ENCODE measurements at regions not wholly inside any gene's neighbourhood (a gene's known extent, or its start where the extent isn't known, plus 50 kb on each side); places are given as distances from the start of the nearest gene placed in this dataset.
"Not testable (repeated sequence)": the region's sequence is repeated elsewhere in the genome, so short reads cannot be mapped to it uniquely, and the experiment has no call there.

DNA sequence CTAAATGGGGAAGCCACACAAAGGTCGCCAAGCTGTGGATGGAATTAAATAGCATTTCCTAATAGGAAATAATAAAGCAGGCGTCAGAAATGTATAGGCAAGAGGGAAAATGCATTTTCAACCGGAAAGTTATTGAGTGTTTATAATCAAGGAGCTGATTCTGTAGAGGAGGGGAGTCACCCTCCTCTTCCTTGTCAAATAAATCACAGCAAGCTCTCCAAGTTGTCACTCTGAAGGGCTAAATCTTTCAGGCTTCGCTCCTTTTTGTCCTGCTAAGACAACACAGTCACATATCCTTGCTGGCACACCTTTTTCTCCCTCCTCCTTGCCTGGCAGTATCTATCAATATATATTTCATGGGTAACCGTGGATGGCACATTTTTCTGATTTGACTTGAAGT lies 338.4 kb downstream of the SATB1 start:
- FAIRE-seq (no peak), DNase-seq (ENCODE audit: insufficient read length) (no peak)
- TF ChIP-seq POLR2AphosphoS5 (IDR thresholded peaks at IDR 0.05; ENCODE audit: low read depth, low read length): no peak
- no peak for TF ChIP-seq POLR2A (IDR thresholded peaks at IDR 0.05; ENCODE audit: low read depth, low read length)
- TF ChIP-seq TAF1 (IDR thresholded peaks at IDR 0.05; ENCODE audit: borderline replicate concordance, low read depth, low read length): no peak

GRCh38 chr3:18086078-18086477 lies 339.1 kb downstream of the SATB1 start:
- no peak for FAIRE-seq
- no peak for TF ChIP-seq POLR2AphosphoS5 (IDR thresholded peaks at IDR 0.05; ENCODE audit: low read depth, low read length)
- DNase-seq (ENCODE audit: insufficient read length): no peak

DNA sequence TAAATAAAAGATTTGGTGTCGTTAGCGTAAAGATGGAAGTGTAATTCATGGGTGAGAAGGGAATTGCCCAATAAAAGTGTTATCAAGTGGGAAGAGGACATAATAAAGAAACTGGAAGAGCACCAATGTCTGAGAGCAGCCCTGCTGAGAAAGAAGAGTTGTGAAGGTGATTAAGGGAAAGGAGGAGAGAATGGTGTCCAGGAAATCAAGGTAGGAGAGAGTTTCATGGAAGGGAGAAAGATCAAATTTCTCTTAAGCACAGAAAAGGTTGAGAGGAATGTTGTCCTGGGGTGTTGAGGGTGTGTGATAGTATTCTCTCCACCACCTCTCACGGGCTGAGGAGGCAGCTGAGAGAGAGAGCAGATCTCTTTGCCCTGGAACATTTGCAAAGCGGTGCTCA lies 339.7 kb downstream of the SATB1 start:
- FAIRE-seq: no peak
- DNase-seq (ENCODE audit: insufficient read length): no peak
- TF ChIP-seq POLR2AphosphoS5 (IDR thresholded peaks at IDR 0.05; ENCODE audit: low read depth, low read length) (no peak), POLR2A (IDR thresholded peaks at IDR 0.05; ENCODE audit: low read depth, low read length) (no peak), TAF1 (IDR thresholded peaks at IDR 0.05; ENCODE audit: borderline replicate concordance, low read depth, low read length) (no peak)

GRCh38 chr3:18083273-18083590 lies 340.8 kb upstream of the TBC1D5 start:
- not testable (repeated sequence) for DNase-seq (ENCODE audit: insufficient read length); FAIRE-seq

DNA sequence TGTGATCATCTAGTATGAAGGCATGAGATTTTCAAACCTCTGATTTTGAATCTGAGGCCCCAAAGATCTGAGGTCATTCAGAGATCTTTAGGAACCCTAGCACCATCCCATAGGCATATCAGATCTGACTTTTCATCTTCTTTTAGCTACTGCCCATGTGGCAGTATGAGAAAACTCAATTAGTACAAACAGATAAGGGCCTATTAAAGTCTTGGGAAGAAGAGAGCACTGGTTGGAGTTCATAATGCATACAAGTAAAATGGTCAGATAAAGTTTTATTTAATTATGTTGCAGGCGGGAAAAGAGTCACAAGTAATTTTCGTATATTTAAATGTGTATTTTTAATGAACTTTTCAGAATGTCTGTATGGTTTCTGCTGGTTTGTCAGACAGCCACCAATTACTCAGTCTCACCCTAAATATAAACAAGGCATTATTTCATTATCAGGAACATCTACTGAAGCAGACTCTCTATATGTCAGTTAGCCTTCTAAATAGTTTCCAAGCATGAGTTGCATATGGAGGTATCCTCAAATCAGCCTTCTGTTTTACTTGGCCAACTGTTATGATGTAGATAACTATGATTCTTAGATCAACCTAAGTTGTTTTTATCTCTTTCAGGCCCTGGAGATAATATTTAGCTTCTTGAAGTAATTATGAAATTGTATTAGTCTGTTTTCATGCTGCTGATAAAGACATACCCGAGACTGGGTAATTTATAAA lies 340.3 kb upstream of the TBC1D5 start:
- FAIRE-seq (no peak), DNase-seq (ENCODE audit: insufficient read length) (no peak)
- TF ChIP-seq POLR2AphosphoS5 (IDR thresholded peaks at IDR 0.05; ENCODE audit: low read depth, low read length) (no peak), TAF1 (IDR thresholded peaks at IDR 0.05; ENCODE audit: borderline replicate concordance, low read depth, low read length) (no peak), POLR2A (IDR thresholded peaks at IDR 0.05; ENCODE audit: low read depth, low read length) (no peak)

GRCh38 chr3:18080198-18080689 lies 337.8 kb upstream of the TBC1D5 start:
- DNase-seq (ENCODE audit: insufficient read length) (no peak), FAIRE-seq (no peak)
- TF ChIP-seq POLR2A (IDR thresholded peaks at IDR 0.05; ENCODE audit: low read depth, low read length) (no peak), POLR2AphosphoS5 (IDR thresholded peaks at IDR 0.05; ENCODE audit: low read depth, low read length) (no peak), TAF1 (IDR thresholded peaks at IDR 0.05; ENCODE audit: borderline replicate concordance, low read depth, low read length) (no peak)

DNA sequence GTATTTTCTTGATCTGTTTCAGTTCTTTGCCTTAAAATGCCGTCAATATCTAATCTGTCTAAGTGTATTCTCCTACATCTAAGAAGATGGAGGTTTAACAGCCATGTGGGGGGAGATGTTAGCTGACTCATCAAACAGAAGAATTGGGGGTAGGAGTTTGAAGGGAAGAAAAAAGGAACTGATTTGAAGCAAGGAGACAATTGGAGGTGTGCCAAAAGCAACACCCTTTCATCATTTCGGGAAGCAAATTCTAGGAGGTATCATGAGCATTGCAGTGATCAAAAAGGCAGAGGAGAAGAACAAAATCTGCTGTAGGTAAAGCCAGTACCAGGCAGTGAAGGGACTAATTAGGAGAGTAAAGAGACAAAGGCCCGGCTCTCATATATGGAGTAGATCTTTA lies 337.3 kb upstream of the TBC1D5 start:
- FAIRE-seq (no peak), DNase-seq (ENCODE audit: insufficient read length) (no peak)

DNA sequence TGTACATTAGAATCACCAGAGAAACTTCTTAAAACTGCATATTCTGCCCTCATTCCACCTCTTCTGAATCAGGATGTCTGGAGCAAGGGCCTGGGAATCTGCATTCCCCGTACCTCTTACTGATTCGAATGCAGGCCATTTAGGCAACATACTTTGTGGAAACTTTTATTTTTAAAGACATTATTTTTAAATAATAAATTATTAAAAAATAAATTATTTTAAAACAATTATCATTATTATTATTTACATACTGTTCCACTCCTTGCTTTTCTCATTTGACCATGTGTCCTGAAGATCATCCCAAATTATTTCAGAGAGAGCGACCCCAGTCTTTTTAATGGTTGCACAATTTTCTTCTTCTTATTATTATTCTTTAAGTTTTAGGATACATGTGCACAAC lies 336.6 kb upstream of the TBC1D5 start:
- no peak for FAIRE-seq

More for the DNA sequence above, 337.3 kb upstream of the TBC1D5 start:
- TF ChIP-seq POLR2AphosphoS5 (IDR thresholded peaks at IDR 0.05; ENCODE audit: low read depth, low read length): no peak
- TF ChIP-seq TAF1 (IDR thresholded peaks at IDR 0.05; ENCODE audit: borderline replicate concordance, low read depth, low read length): no peak
- no peak for TF ChIP-seq POLR2A (IDR thresholded peaks at IDR 0.05; ENCODE audit: low read depth, low read length)

GRCh38 chr3:18077128-18077840 lies 334.9 kb upstream of the TBC1D5 start:
- no peak for DNase-seq (ENCODE audit: insufficient read length)
- no peak for FAIRE-seq

More for the DNA sequence above, 336.6 kb upstream of the TBC1D5 start:
- no peak for DNase-seq (ENCODE audit: insufficient read length)
- TF ChIP-seq TAF1 (IDR thresholded peaks at IDR 0.05; ENCODE audit: borderline replicate concordance, low read depth, low read length) (no peak), POLR2A (IDR thresholded peaks at IDR 0.05; ENCODE audit: low read depth, low read length) (no peak), POLR2AphosphoS5 (IDR thresholded peaks at IDR 0.05; ENCODE audit: low read depth, low read length) (no peak)

GRCh38 chr3:18076301-18076700 lies 333.9 kb upstream of the TBC1D5 start:
- FAIRE-seq (no peak), DNase-seq (ENCODE audit: insufficient read length) (no peak)
- TF ChIP-seq POLR2A (IDR thresholded peaks at IDR 0.05; ENCODE audit: low read depth, low read length) (no peak), TAF1 (IDR thresholded peaks at IDR 0.05; ENCODE audit: borderline replicate concordance, low read depth, low read length) (no peak), POLR2AphosphoS5 (IDR thresholded peaks at IDR 0.05; ENCODE audit: low read depth, low read length) (no peak)

More at GRCh38 chr3:18077128-18077840, 334.9 kb upstream of the TBC1D5 start:
- no peak for TF ChIP-seq POLR2AphosphoS5 (IDR thresholded peaks at IDR 0.05; ENCODE audit: low read depth, low read length)
- TF ChIP-seq TAF1 (IDR thresholded peaks at IDR 0.05; ENCODE audit: borderline replicate concordance, low read depth, low read length): no peak
- TF ChIP-seq POLR2A (IDR thresholded peaks at IDR 0.05; ENCODE audit: low read depth, low read length): no peak

DNA sequence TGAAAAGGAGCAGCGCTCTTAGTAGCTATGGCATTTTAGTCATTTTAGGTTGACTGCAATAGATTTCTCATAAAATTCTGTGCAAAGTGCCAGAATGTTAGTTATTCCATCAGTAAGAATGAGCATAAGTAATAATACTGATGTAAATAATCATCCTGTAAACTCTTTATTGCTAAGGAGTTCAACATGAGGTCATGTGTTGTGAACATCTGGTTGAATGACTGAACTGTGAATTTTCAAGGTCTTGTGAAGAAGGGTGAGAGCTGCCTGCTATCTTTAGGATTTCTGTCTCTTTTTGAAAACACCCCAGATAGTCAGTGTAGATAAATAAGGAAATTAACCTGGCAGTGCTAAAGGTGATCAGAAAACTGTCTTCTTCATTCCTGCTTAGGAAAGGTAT lies 333.4 kb upstream of the TBC1D5 start:
- DNase-seq (ENCODE audit: insufficient read length): no peak
- FAIRE-seq: no peak
- TF ChIP-seq POLR2A (IDR thresholded peaks at IDR 0.05; ENCODE audit: low read depth, low read length) (no peak), TAF1 (IDR thresholded peaks at IDR 0.05; ENCODE audit: borderline replicate concordance, low read depth, low read length) (no peak), POLR2AphosphoS5 (IDR thresholded peaks at IDR 0.05; ENCODE audit: low read depth, low read length) (no peak)

DNA sequence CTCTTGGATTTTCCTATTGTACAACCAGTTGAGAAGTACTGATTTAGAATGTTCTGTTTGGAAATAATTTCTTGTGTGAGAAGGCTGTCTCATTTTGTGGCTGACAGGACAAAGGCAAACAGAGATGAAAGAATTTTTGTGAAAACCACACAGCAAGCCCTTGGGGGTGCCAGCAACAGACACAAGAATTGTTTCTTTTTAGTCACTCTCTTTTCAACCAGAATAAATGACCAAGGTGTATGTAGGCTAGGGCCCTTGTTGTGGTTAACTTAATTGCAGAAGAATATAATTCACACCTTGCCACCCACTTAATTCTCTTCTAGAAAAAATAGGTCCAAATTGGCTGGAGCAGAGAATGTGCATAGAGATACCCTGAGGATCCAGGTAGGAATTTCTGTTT lies 329.4 kb upstream of the TBC1D5 start:
- no peak for TF ChIP-seq POLR2A (IDR thresholded peaks at IDR 0.05; ENCODE audit: low read depth, low read length)
- TF ChIP-seq TAF1 (IDR thresholded peaks at IDR 0.05; ENCODE audit: borderline replicate concordance, low read depth, low read length): no peak
- TF ChIP-seq POLR2AphosphoS5 (IDR thresholded peaks at IDR 0.05; ENCODE audit: low read depth, low read length): no peak
- DNase-seq (ENCODE audit: insufficient read length) (no peak), FAIRE-seq (no peak)

Measured in GM12892 (cell line).